ENCODE measurements at regions not wholly inside any gene's neighbourhood (a gene's known extent, or its start where the extent isn't known, plus 50 kb on each side); places are given as distances from the start of the nearest gene placed in this dataset.
"Not testable (repeated sequence)": the region's sequence is repeated elsewhere in the genome, so short reads cannot be mapped to it uniquely, and the experiment has no call there.

DNA sequence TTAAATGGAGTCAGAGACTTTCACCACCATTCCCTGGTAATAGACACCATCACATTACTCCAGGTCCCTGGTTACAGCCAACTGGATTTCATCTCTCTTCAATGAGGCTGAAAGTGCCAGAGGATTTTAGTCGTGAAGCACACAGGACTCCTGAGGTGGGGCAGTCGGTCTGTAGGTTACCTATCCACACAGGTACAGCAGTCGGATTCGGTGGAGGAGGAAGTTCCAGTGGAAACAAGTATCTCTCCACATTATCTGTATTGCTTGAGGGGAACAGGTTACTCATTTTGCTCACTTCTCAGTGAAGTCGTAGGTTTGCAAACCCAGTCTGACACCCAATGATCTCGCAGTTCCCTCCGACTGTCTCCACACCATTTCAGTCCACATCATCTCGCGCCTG lies 82.3 kb upstream of the TMEM45B start:
- DNase-seq = no peak

DNA sequence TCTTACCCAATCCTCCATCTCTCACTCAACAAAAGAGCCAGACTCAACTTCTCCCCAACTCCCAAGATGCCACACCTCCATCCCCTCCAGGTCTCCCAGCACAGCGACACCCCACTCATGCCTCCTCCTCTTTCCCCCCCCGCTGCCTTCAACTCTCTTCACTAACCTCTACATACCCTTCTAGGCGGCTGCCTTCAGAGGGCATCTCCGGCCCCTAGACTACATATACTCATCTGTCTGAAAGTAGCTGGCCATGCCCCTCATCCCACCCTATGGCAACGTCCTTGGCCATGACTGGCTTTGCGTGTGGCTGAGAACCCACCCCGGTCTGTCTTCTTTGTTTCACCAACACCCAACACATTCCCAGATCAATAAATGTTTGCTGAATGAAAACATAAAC lies 81.7 kb upstream of the TMEM45B start:
- no peak for DNase-seq

DNA sequence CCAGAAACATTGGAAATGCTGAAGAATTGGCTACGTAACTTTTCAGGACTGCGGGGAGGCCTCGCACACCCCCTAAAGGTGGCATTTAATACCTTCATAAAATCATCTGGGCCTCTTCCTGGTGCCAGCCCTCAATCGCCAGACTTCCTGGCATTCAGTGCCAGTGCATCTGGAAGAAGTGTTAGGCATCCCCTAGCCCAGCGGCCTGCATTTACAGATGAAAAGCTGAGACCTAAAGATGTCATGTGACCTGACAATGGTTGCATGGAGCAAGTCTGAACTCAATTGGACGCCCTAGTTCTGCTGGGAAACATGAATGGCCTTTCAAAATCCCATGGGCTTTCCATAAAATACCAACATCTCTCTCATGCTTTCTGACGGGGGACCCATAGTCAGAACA lies 81.0 kb upstream of the TMEM45B start:
- DNase-seq = no peak

DNA sequence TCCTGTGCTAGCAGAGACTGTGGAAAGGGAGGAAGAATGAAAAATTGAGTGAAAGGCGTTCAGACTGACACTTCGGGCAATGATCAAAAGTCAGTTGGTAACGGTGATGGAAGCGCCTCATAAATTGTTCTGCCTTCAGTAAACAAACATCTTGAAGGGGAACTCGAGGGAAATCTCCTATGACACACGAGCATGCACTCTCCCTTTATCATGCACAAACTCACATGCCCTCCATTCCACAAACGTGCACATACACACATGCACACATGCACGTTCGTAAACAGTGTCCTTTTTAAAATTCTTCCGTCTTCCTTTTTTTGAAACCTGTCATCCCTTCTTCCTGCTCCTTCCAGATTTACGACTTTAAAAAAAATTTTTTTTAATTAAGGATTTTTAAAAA lies 77.8 kb upstream of the TMEM45B start:
- no peak for DNase-seq

DNA sequence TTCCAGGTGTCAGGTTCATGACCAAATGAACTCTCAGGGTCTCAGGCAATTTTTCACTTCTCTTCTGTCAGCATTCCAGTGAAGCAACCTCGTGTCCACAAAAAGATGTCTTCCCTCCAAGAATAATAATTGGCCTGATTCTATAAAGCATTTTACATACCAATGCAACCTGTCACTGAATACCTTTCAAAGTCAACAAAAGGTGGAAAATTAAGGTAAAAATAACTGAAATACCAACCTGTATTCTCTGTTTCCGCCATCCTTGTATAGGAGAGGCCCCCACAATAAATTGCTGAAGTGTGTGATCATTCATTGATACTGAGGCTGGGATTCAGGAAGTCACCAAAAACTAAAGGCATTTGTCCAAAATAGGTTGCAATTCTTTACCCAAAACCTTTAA lies 77.4 kb upstream of the TMEM45B start:
- no peak for DNase-seq

DNA sequence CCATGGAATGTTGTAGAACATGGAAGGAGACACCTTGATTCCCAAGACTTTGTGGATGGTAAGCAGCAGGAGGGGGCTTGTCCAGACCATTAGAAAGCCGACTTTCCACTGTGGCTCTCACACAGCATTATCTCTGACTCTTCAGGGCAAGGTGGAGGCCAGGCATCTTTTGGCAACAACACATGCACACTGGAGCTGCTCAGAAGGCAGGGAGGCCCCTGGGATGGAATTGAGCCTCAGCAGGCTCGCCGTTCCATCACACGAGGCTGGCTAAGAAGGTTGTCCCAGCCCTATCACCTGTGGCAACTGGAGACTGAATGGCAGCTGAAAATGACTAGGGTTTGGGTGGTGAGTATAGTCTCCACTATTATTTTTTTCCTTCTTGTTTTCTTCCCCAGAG lies 76.3 kb upstream of the TMEM45B start:
- no peak for DNase-seq

DNA sequence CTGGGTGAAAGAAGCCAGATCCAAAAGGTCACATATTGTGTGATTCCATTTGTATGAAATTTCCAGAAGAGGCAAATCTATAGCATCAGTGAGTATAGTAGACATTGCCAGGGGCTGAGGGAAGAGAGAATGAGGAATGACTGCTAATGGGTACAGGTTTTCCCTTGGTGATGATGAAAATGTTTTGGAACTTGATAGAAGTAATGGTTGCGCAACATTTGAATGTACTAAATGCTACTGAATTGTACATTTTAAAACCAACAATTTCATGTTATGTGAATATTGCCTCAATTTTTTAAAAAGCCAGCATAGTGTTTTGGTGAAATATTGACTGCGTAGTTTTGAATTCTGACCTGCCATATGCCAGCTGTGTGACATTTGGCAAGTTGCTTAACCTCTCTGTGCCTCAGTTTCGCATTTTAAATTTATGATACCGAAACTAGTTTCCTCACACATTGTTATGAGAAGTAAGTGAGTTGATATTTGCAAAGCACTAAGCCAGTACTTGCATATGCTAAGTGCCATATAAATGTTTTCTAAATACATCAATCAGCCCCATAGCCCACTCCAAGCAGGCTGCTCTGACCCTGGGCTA lies 75.4 kb upstream of the TMEM45B start:
- no peak for DNase-seq

DNA sequence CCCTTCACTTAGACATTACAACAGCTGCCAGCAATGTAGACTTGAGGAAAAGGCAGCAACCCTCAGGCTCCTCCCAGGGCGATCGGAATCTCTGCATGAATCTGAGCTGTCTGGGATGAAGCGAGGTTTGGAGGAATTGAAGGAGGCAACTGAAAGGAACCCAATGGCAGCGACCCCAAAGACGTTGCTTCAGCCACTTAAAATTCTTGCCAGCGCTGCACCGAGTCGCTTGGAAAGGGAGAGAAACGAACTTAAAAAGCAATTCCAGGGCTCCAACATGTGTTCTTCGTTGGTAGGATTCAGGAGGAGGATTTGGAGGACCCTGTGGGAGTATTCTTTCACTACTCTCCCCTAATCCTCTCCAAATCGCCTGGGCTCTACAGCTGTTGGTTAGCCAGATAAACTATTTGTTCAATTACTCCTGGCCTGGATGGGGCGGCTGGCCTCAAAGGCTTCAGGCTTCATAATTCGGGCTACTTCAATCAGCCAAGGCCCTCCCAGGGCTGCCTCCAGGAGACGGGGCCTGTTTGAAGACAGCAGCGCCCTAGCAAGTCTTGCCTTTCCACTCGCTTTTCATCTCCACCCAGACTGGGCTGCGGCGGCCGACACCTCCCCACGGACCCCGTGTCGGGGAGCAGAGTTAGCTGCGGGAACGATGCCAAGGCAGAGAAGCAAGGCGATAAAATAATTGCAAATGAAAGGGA lies 72.4 kb upstream of the TMEM45B start:
- DNase-seq = no peak

DNA sequence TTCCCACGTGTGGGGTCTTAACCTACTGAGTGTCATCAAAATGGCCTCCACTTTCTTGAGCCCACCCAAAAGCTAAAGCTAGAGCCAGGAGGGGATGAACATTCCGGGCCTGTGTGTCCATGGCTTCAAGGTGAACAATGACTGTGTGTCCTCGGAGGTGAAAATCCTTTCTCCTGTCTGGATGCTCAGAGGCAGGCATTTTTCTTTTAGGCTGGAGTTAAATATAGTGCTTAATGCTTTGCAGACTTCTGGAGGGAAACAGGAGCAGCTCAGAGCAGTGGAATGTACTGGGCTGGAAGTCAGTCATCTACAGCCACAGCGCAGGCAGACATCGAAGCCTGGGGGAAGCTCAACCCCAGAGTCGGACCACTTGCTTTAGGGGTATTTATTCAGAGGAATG lies 68.6 kb upstream of the TMEM45B start:
- DNase-seq = no peak

DNA sequence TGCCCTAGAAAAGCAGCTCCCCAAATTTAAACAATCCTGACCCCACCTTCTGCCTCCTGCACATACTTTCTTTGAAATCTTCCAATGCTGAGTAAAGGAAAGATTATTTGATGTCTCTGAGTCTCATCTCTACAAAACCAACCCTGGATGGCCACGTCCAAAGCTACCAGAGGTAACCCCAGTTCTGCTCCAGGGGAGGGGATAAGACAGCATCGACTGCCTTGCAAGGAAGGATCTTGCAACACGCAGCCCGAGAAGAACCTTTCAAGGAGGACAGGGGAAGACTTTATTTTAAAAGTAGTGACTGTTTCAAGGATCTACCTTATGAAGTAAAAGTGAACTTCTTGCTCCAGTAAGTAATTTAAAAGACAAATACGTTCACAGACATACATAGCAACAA lies 66.5 kb upstream of the TMEM45B start:
- DNase-seq = no peak

DNA sequence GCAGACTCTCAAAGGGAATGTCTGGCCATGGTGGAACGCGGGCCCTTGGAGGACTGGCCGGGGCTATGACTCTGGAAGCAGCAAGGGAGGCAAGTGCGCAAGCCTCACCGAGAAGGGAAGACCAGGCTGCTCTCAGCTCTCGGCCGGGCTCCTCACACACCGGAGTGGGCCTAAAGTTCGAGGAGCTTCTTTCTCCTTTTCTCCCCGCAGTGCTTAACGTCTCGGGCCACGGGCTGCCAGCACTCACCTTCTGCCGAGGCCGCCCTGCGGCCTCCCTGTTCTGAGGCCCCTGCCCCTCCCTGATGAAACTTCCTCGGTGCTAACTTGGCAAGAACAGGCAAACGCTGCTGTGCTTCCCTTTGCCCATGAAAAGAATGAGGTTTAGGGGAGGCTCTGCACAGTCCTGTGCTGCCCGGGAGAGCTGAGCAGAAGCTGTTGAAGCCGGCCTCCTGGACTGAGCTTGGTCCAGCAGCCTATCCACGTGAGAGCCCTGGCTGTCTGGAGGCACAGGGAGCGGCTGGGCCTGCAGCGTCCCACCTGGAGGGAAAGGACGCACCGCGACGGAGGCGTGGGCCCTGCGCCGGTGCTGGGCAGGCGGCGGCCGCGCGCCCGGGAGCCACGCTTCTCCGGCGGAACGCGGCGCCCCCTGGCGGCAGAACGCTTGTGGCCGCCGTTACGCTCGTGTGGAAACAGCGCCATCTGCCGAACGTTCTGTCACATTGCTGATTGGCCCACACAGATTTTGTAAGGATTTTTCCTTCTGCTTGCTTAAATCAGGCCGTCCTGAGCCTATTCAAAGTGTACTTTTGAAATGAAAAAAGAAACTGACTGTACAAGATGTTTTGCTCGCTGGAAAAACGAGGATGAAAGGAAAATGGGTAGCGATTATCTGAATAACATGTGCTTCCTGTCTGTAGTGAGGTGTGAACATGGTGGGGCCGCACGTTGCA lies 65.0 kb upstream of the TMEM45B start:
- peak; percentile 60 for DNase-seq

DNA sequence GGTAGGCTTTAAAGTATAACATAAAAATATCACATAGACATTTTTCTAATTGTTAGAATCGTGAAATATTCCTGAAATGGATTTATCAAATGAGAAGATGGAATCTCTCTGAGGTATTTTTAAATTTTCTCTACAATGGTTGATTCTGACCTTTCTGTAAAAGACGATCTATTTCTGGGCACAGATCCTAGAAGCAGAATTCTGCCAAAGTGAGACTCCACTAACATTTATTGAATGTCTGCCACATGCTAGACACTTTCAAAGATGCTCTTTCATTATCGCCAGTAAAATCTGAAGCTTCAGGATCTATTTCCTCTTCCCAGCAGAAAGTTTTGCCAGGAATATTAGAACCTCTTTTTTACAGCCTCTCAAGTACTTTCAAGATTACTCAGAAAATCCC lies 64.1 kb upstream of the TMEM45B start:
- DNase-seq = no peak

DNA sequence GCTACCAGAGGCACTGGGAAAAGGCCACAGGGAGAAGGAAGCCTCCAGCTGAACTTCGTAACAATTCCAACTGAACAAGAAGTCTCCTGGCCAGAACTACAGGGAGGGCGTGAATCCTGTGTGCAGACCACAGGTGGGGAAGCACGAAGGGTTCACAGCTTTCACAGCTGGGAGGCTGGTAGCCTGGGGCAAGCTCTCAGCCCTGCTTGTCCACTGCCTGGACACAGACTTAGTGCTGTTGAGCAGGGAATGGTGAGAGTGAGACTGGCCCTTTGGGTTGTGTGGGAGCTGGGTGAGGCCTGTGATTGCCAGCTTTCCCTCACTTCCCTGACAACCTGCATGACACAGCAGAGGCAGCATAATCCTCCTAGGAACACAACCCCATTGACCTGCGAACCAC lies 52.1 kb upstream of the TMEM45B start:
- not testable (repeated sequence) for DNase-seq

DNA sequence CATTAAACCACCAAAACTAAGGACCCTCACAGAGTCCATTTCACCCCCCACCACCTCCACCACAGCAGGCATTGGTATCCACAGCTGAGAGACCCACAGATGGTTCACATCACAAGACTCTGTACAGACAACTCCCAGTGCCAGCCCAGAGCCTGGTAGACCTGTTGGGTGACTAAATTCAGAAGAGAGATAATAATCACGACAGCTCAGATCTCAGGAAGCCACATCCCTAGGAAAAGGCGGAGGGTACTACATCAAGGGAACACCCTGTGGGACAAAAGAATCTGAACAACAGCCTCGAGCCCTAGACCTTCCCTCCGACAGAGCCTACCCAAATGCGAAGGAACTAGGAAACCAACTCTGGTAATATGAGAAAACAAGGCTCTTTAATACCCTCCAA lies 51.4 kb upstream of the TMEM45B start:
- DNase-seq = not testable (repeated sequence)

All from fibroblast of skin of right quadriceps (primary cell).